H1 (cell line): ENCODE measurements at regions not wholly inside any gene's neighbourhood (a gene's known extent, or its start where the extent isn't known, plus 50 kb on each side); places are given as distances from the start of the nearest gene placed in this dataset.

Experiments used
- CTCF ChIA-PET: fragments of 300-600 bp; sonication (Branson Sonifier 250); formaldehyde crosslinking; loops from one replicate; lab custom pipeline; 2021; ENCODE audit not compliant: partially characterized antibody; lab: Charles Lee
- POLR2A ChIA-PET: fragments of 300-600 bp; sonication (Branson Sonifier 250); formaldehyde crosslinking; loops from one replicate; lab custom pipeline; 2021; ENCODE audit warnings: inconsistent platforms; ENCODE audit not compliant: partially characterized antibody; lab: Charles Lee
- DNase-seq, 2 experiments: peaks; one replicate each; pipeline versions ENCODE4 v3.0.0 to v3.0.0-alpha.2; 2010 to 2022; ENCODE audit warnings: low spot score in 2 of 2, low read depth in 1 of 2, mixed read lengths in 1 of 2
- FAIRE-seq: peaks from 2 replicates; lab custom pipeline; 2011; peaks lifted over from hg19 to GRCh38; lab: Jason Lieb, UNC
- H2AFZ ChIP-seq: 2 replicates; pipeline ENCODE4 v1.8.1; 2012; ENCODE audit warnings: low read length, inconsistent platforms
- H2AK5ac ChIP-seq: 2 replicates; pipeline ENCODE4 v1.6.1; 2013; ENCODE audit warnings: low read depth, low read length
- H2BK120ac ChIP-seq: replicated peaks from 2 replicates; pipeline ENCODE3; 2013; ENCODE audit warnings: low read depth, low read length, inconsistent platforms
- H2BK12ac ChIP-seq: 2 replicates; pipeline ENCODE4 v1.6.1; 2013; ENCODE audit warnings: low read depth, low read length
- H2BK15ac ChIP-seq: 2 replicates; pipeline ENCODE4 v1.6.1; 2013; ENCODE audit warnings: low read length
- H2BK20ac ChIP-seq: 2 replicates; pipeline ENCODE4 v1.6.1; 2013; ENCODE audit warnings: low read length
- H2BK5ac ChIP-seq: 2 replicates; pipeline ENCODE4 v1.6.1; 2013; ENCODE audit warnings: low read depth, low read length
- H3K14ac ChIP-seq: 2 replicates; pipeline ENCODE4 v1.6.1; 2013; ENCODE audit warnings: inconsistent platforms; ENCODE audit not compliant: insufficient read length
- H3K18ac ChIP-seq: 2 replicates; pipeline ENCODE4 v1.6.1; 2013; ENCODE audit warnings: low read length; ENCODE audit errors: extremely low read depth
- H3K23ac ChIP-seq: 2 replicates; pipeline ENCODE4 v1.6.1; 2013; ENCODE audit warnings: inconsistent platforms; ENCODE audit not compliant: insufficient read length
- H3K23me2 ChIP-seq: 2 replicates; pipeline ENCODE4 v1.6.1; 2013; ENCODE audit warnings: low read depth, low read length
- H3K27ac ChIP-seq: 2 replicates; pipeline ENCODE4 v1.6.1; 2011; ENCODE audit warnings: low read depth, low read length, inconsistent platforms
- H3K27me3 ChIP-seq, 4 experiments: replicated peaks in 1 of 4; 1 replicate in 1 of 4; 2 replicates in 3 of 4; pipeline versions ENCODE4 v1.6.1 to v1.8.1; 2011 to 2013; ENCODE audit warnings: low read length in 3 of 4, mild to moderate bottlenecking in 3 of 4, inconsistent platforms in 2 of 4, mixed read lengths in 2 of 4, moderate library complexity in 1 of 4; ENCODE audit not compliant: control insufficient read depth in 3 of 4, insufficient read depth in 3 of 4; ENCODE audit errors: extremely low read depth in 1 of 4
- H3K36me3 ChIP-seq, 4 experiments: 2 replicates each; pipeline versions ENCODE4 v1.6.1 to v1.8.1; 2011 to 2013; ENCODE audit warnings: mild to moderate bottlenecking in 4 of 4, low read length in 3 of 4, moderate library complexity in 2 of 4, control low read depth in 1 of 4, inconsistent platforms in 1 of 4; ENCODE audit not compliant: insufficient read depth in 4 of 4, control insufficient read depth in 2 of 4
- H3K4ac ChIP-seq: replicated peaks from 2 replicates; pipeline ENCODE3; 2013; ENCODE audit warnings: low read length, low read depth, mixed read lengths, inconsistent platforms; ENCODE audit not compliant: insufficient read length
- H3K4me1 ChIP-seq, 4 experiments: replicated peaks in 1 of 4; 1 replicate in 1 of 4; 2 replicates in 3 of 4; pipeline versions ENCODE4 v1.6.1 to v1.8.1; 2011 to 2013; ENCODE audit warnings: low read length in 3 of 4, inconsistent platforms in 2 of 4, mixed read lengths in 1 of 4; ENCODE audit not compliant: insufficient read depth in 4 of 4, control insufficient read depth in 3 of 4
- H3K4me2 ChIP-seq, 2 experiments: 2 replicates each; pipeline versions ENCODE4 v1.6.1 to v1.8.1; 2011 to 2013; ENCODE audit warnings: low read depth in 2 of 2, low read length in 2 of 2, control low read depth in 1 of 2, inconsistent platforms in 1 of 2, mild to moderate bottlenecking in 1 of 2; ENCODE audit not compliant: insufficient read depth in 1 of 2
- H3K4me3 ChIP-seq, 4 experiments: fragments of 200-600, 300-600 bp in 1 of 4; sonication (generic), shearing (Covaris generic), sonication (Bioruptor Twin) in 1 of 4; 2 replicates each; pipeline versions ENCODE4 v1.5.1 to v1.8.1; 2011 to 2016; ENCODE audit warnings: low read length in 4 of 4, low read depth in 3 of 4, control low read depth in 2 of 4, inconsistent platforms in 2 of 4, mild to moderate bottlenecking in 2 of 4, mixed read lengths in 1 of 4, moderate library complexity in 1 of 4; ENCODE audit not compliant: insufficient read depth in 2 of 4; ENCODE audit errors: extremely low read depth in 1 of 4
- H3K56ac ChIP-seq: replicated peaks from 2 replicates; pipeline ENCODE3; 2013; ENCODE audit warnings: low read depth, mild to moderate bottlenecking, mixed read lengths, low read length, inconsistent platforms; ENCODE audit not compliant: insufficient read length
- H3K79me1 ChIP-seq: 2 replicates; pipeline ENCODE4 v1.6.1; 2013; ENCODE audit warnings: low read depth, low read length, control low read depth
- H3K79me2 ChIP-seq, 2 experiments: 2 replicates each; pipeline versions ENCODE4 v1.6.1 to v1.8.1; 2012 to 2013; ENCODE audit warnings: low read length in 2 of 2, mild to moderate bottlenecking in 2 of 2, inconsistent platforms in 1 of 2; ENCODE audit not compliant: insufficient read depth in 2 of 2, control insufficient read depth in 1 of 2
- H3K9ac ChIP-seq, 4 experiments: replicated peaks in 1 of 4; 1 replicate in 1 of 4; 2 replicates in 3 of 4; pipeline versions ENCODE4 v1.6.1 to v1.8.1; 2011 to 2013; ENCODE audit warnings: low read depth in 3 of 4, low read length in 3 of 4, control low read depth in 2 of 4, mild to moderate bottlenecking in 2 of 4, moderate library complexity in 2 of 4, inconsistent platforms in 1 of 4; ENCODE audit errors: extremely low read depth in 1 of 4
- H3K9me3 ChIP-seq, 2 experiments: 2 replicates each; pipeline versions ENCODE4 v1.6.1 to v1.8.1; 2012 to 2013; ENCODE audit warnings: mild to moderate bottlenecking in 2 of 2, moderate library complexity in 2 of 2, control low read depth in 1 of 2, inconsistent platforms in 1 of 2, low read depth in 1 of 2, low read length in 1 of 2, mixed read lengths in 1 of 2; ENCODE audit not compliant: insufficient read depth in 2 of 2
- H4K20me1 ChIP-seq, 2 experiments: replicated peaks in 1 of 2; 2 replicates each; pipeline versions ENCODE3 to v1.8.1; 2011 to 2013; ENCODE audit warnings: inconsistent platforms in 2 of 2, low read length in 2 of 2, mild to moderate bottlenecking in 1 of 2; ENCODE audit not compliant: insufficient read depth in 2 of 2, control insufficient read depth in 1 of 2
- H4K5ac ChIP-seq: 2 replicates; pipeline ENCODE4 v1.6.1; 2013; ENCODE audit warnings: low read length, low read depth, mixed read lengths, inconsistent platforms; ENCODE audit not compliant: insufficient read length
- H4K8ac ChIP-seq: 2 replicates; pipeline ENCODE4 v1.8.0; 2013; ENCODE audit warnings: mild to moderate bottlenecking, moderate library complexity, low read length, inconsistent platforms; ENCODE audit not compliant: insufficient read depth; ENCODE audit errors: extremely low read depth
- H4K91ac ChIP-seq: replicated peaks from 2 replicates; pipeline ENCODE3; 2013; ENCODE audit warnings: low read length, mixed read lengths, inconsistent platforms; ENCODE audit not compliant: insufficient read length
- ASH2L ChIP-seq: fragments of 200-600, 300-600 bp; sonication (generic); IDR thresholded peaks from one replicate; pipeline ENCODE4 v1.7.1; 2017; ENCODE audit warnings: low read length
- ATF2 ChIP-seq: IDR thresholded peaks from 2 replicates; pipeline ENCODE4 v1.6.1; 2012; ENCODE audit warnings: low read length, inconsistent platforms
- BCL11A ChIP-seq, 2 experiments: IDR thresholded peaks; one replicate each; pipeline ENCODE4 v1.6.1; 2011; ENCODE audit warnings: low read depth in 2 of 2, low read length in 2 of 2, mild to moderate bottlenecking in 2 of 2
- PHF8 ChIP-seq: fragments of 200-600 bp; sonication (generic); conservative IDR thresholded peaks from 2 replicates; pipeline ENCODE4 v1.7.1; 2012; ENCODE audit warnings: low read depth, mild to moderate bottlenecking, inconsistent platforms, low read length, moderate library complexity
- YY1 ChIP-seq: IDR thresholded peaks from 2 replicates; pipeline ENCODE4 v1.6.1; 2011; ENCODE audit warnings: low read depth, mild to moderate bottlenecking, low read length
- WGBS, 2 experiments: shearing (Covaris generic) in 1 of 2; methylation state at CpG; one replicate each; pipeline versions ENCODE4 v1.1.6 to v1.1.7; 2013 to 2015; ENCODE audit warnings: low lambda C conversion rate in 2 of 2, mixed read lengths in 2 of 2, inconsistent platforms in 1 of 2, low coverage in 1 of 2, missing lambda C conversion rate in 1 of 2; ENCODE audit not compliant: insufficient replicate concordance in 2 of 2, insufficient coverage in 1 of 2, insufficient read length in 1 of 2; ENCODE audit errors: extremely low coverage in 1 of 2, missing lambda C conversion rate in 1 of 2; 5-methylcytosine and 5-hydroxymethylcytosine counted together

- Histone ChIP-seq H3K9me3 (no peaks in the 10 kb centered on the region; a peak in 1 of 4 replicates), H2AK5ac (no peak overlapping the region), H3K23ac (no peak overlapping the region), H4K91ac (no peak overlapping the region), H3K14ac (no peak overlapping the region), H2BK20ac (no peak overlapping the region), H3K4me3 (no peak overlapping the region), H2BK15ac (no peak overlapping the region), H4K20me1 (no peaks in the 10 kb centered on the region), H2BK12ac (no peak overlapping the region), H3K4ac (no peak overlapping the region), H3K18ac (no peak overlapping the region), H2AFZ (no peak overlapping the region), H3K36me3 (no peaks in the 10 kb centered on the region), H2BK120ac (no peak overlapping the region), H3K4me2 (no peak overlapping the region), H4K8ac (no peak overlapping the region), H3K27me3 (no peaks in the 10 kb centered on the region), H3K56ac (no peak overlapping the region), H3K9ac (no peak overlapping the region), H3K79me1 (no peaks in the 10 kb centered on the region), H3K27ac (no peak overlapping the region), H4K5ac (no peak overlapping the region), H3K79me2 (no peaks in the 10 kb centered on the region), H3K23me2 (no peaks in the 10 kb centered on the region), H2BK5ac (no peak overlapping the region), H3K4me1 (peaks cover 0 to 5% (median 0%) of the 10 kb centered on the region in 4 experiments; a peak in 1 of 7 replicates)
- FAIRE-seq (no peak), DNase-seq (no peak)
- ChIA-PET CTCF (no interaction called here), POLR2A (no interaction called here)
- WGBS, 2 experiments: 95% methylated on average over 3 of the region's 3 CpGs; no CpG with 5 or more reads in 1 of the 2 experiments
- no peak for TF ChIP-seq ATF2
- no peak for TF ChIP-seq YY1
- TF ChIP-seq BCL11A (IDR thresholded peaks at IDR 0.05; ENCODE audit: low read depth in 2 of 2, low read length in 2 of 2): no peak
- no peak for TF ChIP-seq PHF8
- no peak for TF ChIP-seq ASH2L
Observed at GRCh38 chr3:31251083-31251482, 281.6 kb upstream of the STT3B start.
